ENCODE measurements at regions not wholly inside any gene's neighbourhood (a gene's known extent, or its start where the extent isn't known, plus 50 kb on each side); places are given as distances from the start of the nearest gene placed in this dataset.
"Not testable (repeated sequence)": the region's sequence is repeated elsewhere in the genome, so short reads cannot be mapped to it uniquely, and the experiment has no call there.

DNA sequence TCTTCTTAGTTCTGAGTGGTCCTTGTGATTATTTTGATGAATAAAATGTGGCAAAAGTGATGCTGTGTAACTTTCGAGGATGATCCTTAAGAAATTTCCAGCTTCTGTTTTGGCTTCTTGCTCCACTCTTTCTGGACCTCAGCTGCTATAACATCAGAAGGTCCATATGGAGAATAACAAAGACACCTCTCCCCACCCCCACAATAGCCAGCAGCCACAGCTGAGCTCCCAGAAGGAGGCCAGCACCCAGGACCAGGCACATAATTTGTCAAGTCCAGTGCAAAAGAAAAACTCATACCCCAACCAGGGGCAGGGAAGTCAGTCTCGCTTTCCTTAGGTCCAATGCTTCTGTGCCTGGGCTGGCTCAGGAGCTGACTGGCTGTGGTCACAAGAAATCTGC is 357.6 kb downstream of the RFC3 start:
- ATAC-seq: no peak

GRCh38 chr13:34176633-34177032 is 358.7 kb downstream of the RFC3 start:
- ATAC-seq: no peak

DNA sequence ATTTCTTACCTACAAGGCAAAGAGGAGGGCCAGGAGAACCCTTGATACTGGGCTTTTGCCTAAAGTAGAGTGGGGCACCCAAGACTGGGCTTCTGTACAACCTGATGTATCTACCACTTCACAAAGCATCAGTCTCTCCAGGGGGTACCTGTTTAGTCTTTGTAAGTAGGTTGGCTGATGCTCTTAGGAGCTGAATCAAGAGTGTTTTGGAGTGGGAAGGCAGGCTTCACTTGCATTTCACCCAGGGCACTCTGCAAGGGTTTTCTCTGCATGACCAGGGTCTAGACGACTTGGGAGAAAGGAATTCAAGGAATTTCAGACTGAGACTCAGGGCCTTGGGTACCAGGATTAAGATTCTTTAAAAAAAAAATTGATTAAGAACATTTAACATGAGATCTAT is 361.5 kb downstream of the RFC3 start:
- no peak for ATAC-seq

DNA sequence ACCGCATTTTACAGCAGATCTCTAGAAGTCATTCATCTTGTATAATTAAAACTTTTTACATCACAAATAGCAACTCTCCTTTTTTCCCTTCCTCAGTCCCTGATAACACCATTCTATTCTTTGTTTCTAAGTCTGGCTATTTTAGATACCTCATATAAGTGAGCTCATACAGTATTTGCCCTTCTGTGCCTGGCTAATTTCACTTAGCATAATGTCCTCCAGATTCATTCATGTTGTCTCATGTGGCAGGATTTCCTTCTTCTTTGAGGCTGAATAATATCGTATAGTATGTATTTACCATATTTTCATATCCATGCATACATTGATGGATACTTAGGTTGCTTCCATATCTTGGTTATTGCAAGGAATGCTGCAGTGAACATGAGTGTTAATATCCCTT is 362.0 kb downstream of the RFC3 start:
- ATAC-seq: no peak

DNA sequence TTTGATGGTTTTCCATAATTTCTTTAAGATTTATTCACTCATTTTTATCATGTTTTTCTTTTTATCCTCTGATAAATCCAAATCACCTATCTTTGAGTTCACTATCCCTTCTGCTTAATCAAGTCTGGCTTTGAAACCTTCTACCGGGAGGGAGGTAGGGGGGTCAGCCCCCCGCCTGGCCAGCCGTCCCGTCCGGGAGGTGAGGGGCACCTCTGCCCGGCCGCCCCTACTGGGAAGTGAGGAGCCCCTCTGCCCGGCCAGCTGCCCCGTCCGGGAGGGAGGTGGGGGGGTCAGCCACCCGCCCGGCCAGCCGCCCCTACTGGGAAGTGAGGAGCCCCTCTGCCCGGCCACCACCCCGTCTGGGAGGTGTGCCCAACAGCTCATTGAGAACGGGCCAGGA is 363.3 kb downstream of the RFC3 start:
- not testable (repeated sequence) for ATAC-seq

- no peak for ATAC-seq
Measured at GRCh38 chr13:34189946-34190345, 372.0 kb downstream of the RFC3 start.

DNA sequence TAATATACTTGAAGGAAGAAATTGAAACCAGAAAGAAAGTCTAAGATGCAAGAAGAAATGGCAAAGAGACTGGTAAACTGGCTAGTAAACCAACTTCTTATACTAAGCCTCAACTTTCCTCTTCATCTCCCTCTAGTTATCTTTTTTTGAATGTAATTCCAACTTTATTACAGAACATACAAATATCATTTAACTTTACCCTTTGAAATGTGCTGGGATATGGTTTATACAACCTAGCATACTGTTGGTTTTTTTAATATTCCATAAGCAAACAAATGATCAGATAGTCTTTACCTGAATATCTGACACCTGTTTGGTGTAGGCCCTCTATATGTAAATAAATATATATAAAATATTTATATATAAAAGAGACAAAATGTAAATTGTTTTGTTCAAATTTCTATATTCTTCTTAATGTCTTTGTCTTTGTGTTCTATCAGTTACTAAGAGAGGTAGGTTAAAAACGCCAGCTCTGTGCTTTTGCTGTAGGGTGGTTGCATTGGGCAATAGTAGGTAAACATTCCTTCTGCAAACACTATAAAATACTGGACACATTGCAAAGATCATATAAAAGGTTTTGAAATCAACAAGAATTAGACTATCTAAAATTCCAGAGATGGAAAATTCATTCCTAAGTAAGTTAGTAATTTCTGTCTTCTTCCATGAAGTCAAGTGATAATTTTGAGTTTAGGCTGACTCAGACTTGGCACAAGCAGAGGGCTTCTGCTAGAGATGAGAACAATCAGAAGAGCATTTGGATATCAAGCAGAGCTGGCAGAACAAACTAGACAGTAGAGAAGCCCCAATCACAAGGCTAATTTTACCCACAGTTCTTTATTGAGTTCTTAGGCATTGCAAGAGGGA is 383.3 kb downstream of the RFC3 start:
- no peak for ATAC-seq

GRCh38 chr13:34207334-34207733 is 389.4 kb downstream of the RFC3 start:
- ATAC-seq: no peak

DNA sequence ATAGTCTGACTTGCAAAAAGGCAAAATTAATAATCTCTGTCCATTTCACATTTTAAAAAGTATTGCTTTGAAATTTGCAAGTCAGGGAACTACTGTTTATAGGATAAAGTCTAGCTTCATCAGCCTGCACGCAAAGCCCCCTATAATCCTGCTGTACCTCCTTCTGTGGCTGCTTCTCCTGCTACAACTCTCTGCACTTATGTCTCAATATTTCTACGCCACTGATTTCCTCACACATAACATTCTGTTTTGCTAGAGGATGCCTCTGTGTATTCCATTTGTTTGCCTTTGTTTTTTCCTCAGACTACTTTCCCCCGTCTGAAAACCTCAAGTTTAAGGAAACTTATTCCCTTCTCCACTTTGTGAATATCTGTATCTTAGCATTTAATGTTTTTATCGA is 389.9 kb downstream of the RFC3 start:
- ATAC-seq: no peak

DNA sequence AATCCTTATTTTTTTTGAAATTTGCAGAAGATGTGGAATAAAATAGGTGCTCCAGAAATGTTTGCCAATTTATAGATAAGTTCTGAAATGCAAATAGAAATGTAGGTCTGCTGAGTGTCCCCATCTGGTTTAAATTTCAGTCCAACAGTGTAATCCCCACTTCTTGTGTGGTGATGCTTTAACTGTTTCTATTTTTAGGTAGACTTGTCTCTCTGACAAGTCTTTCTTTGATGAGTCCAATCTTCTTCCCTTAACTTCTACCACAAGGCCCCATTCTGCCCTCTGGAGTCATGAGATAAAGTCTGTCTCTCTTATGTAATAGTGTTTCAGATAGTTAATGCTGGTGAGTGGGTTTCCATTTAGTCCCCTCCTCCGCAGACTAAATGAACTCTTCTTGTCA is 390.4 kb downstream of the RFC3 start:
- ATAC-seq: no peak

- ATAC-seq: no peak
Measured at GRCh38 chr13:34210341-34210740, 392.4 kb downstream of the RFC3 start.

- no peak for ATAC-seq
Measured at GRCh38 chr13:34214686-34215085, 396.7 kb downstream of the RFC3 start.

GRCh38 chr13:34216256-34216655 is 398.3 kb downstream of the RFC3 start:
- ATAC-seq: no peak

DNA sequence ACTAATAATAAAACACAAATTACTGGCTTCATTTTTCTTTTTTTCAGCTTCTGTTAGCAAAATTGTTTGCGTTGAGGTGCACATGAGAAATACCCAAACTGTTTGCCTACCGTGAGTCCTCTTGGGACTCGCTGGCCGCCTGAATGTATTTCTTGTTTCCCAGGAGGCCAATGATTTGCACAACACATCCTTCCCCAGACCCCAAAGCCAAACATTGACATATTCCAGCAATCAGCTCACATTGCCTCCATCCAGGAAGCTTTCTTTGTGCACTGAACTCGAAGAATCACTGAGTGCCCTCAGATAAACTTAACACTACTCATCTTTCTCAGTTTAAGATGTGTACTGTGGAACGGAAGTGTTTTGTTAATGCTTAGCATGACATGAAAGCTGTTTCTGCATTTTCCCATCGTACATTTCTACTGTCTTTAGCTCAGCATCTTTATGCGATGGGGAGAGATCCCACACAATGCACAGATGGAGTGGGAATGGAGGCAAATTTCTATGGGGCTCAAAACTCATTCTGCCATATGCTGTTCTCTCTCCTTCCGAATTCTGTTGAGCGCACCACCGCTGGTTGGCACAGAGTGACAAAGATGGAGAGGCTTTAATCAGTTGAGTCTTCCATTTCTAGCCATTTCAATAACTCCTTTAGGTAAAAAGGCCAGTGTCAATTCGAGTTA is 399.5 kb downstream of the RFC3 start:
- ATAC-seq: no peak

DNA sequence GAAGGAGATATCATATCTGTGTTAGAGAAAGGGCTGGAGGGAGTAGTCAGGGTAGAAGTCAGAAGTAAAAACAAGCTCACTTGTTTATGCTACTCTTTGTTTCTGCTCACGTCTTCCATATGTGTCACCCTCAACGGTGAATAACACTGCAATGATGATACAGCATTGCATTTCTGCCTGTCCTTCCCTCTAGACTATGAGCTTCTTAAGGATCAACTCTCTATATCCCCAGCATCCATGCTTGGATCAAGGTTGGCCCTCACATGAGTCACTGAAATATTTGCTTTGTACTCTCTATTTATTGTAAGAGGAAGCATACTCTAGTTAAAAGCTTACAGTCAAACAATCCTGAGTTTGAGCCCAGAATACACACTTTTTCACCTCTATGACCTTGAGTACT is 406.0 kb downstream of the RFC3 start:
- ATAC-seq: no peak

DNA sequence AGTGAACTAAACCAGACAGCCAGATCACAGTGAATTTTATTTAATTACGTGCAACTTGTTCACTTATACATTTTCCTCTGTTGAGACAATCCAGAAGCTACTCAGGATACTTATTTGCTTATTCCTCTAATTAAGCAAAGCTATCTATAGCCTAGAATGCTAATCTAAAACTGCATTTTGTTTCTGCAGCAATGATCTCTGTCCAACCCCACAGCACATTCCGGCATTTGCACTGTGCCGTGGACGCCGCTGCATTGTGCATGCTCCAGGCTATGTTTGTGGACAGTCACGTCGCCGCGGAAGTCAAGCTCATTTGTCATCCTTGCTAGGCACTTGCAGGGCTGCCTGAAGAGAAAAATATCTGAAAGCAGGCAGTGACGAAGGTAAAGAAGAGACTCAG is 406.9 kb downstream of the RFC3 start:
- no peak for ATAC-seq

GRCh38 chr13:34230271-34230670 is 412.3 kb downstream of the RFC3 start:
- no peak for ATAC-seq

DNA sequence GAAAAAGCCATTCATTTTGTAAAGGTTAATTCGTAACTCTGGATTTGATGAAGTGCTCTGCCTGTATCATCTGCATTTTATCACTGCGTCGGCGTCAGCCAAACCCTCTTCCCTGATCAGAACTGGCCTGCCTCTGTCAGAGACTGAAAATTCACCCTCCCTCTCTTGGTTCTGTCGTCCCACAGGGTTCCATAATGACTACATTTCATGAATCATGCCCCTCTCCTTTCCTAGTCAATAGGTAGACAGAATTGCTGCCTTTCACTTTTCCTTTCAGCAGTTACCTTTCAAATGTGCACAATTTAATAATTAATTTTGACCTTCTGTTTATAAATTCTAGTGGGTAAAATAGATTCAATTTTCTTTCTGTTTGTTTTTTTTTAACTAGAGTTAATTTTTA is 423.4 kb downstream of the RFC3 start:
- ATAC-seq: no peak

GRCh38 chr13:34243403-34243802 is 425.5 kb downstream of the RFC3 start:
- no peak for ATAC-seq

GRCh38 chr13:34246511-34246910 is 428.6 kb downstream of the RFC3 start:
- ATAC-seq: no peak

DNA sequence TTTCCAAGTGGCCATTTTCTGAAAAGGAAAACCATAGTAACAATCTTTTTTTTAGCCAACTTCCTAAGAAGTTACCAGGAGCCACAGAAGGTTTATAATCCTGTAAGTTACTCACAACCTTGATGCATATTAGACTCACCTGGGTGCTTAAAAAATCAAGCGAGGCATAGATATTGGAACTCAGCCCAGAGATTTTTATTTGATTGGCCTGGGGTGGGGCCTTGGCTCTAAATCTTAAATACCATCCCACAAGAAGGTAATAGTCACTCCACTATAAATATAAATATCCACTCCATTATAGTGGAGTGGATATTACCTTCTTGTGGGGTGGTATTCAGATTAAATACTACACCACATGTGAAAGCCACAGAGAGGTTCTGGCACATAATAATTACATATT is 429.6 kb downstream of the RFC3 start:
- no peak for ATAC-seq

- ATAC-seq: no peak
Measured at GRCh38 chr13:34249546-34250039, 431.6 kb downstream of the RFC3 start.

GRCh38 chr13:34250151-34250670 is 432.3 kb downstream of the RFC3 start:
- ATAC-seq: no peak

DNA sequence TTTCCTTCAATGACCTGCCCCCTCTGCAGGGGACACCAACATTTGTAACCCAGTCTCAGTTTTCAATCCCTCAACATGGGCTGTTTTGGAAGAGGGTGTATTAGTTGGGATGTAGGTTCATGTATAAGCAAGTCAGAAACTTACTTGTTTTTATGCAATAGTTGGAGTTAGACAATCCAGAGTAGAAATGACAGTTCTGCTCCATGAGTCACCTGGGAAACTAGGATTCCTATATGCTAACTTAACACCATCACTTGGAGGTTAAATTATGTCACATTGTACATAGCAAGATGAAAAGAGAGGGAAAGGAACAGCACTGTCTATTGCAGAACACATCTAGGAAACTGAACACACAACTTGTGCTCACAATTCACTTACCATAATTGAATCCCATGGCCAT is 436.4 kb downstream of the RFC3 start:
- no peak for ATAC-seq

Measured in activated CD4-positive, CD25-positive, alpha-beta regulatory T cell treated with anti-CD3 and anti-CD28 coated beads, Interleukin-2, amount 50 U/mL, for 24 hours (primary cell).